Natural killer cell (primary cell): ENCODE measurements at regions not wholly inside any gene's neighbourhood (a gene's known extent, or its start where the extent isn't known, plus 50 kb on each side); places are given as distances from the start of the nearest gene placed in this dataset.

ENCODE experiments used
- ATAC-seq, 3 donors: fragments of 150-1000 bp in 2 of 3; fragments of 200-7000 bp in 1 of 3; cut with Tn5 transposase; 1 replicate in 1 of 3; 2 replicates in 2 of 3; pipeline ENCODE4 v1.10.0; 2021; ENCODE audit warnings: mild to moderate bottlenecking in 2 of 3, moderate library complexity in 2 of 3
- DNase-seq, 2 donors: peaks; one replicate each; pipeline versions ENCODE4 v3.0.0 to v3.0.0-alpha.2; 2013 to 2021; ENCODE audit warnings: mixed read lengths in 1 of 2
- H3K27ac ChIP-seq: one replicate; pipeline ENCODE4 v1.5.1; 2013; ENCODE audit warnings: mild to moderate bottlenecking, low read length
- H3K27me3 ChIP-seq: one replicate; pipeline ENCODE4 v1.6.1; 2013; ENCODE audit warnings: low read length; ENCODE audit not compliant: control insufficient read depth, insufficient read depth
- H3K36me3 ChIP-seq: one replicate; pipeline ENCODE4 v1.6.1; 2013; ENCODE audit warnings: low read length; ENCODE audit not compliant: control insufficient read depth, insufficient read depth
- H3K4me1 ChIP-seq: one replicate; pipeline ENCODE4 v1.6.1; 2013; ENCODE audit warnings: low read length; ENCODE audit not compliant: control insufficient read depth, insufficient read depth
- H3K4me3 ChIP-seq: one replicate; pipeline ENCODE4 v1.5.1; 2013; ENCODE audit warnings: low read length
- H3K9me3 ChIP-seq: one replicate; pipeline ENCODE4 v1.6.1; 2013; ENCODE audit warnings: low read length; ENCODE audit not compliant: control insufficient read depth, insufficient read depth
- H3K27ac Mint-ChIP-seq, 2 donors: one replicate each; pipeline ENCODE4 v1.8.0; 2022; ENCODE audit warnings: mild to moderate bottlenecking in 2 of 2, mixed read lengths in 2 of 2, moderate library complexity in 1 of 2
- H3K27me3 Mint-ChIP-seq, 2 donors: one replicate each; pipeline ENCODE4 v1.8.0; 2022; ENCODE audit warnings: low read depth in 2 of 2, mixed read lengths in 2 of 2
- H3K36me3 Mint-ChIP-seq: one replicate; pipeline ENCODE4 v1.8.0; 2022; ENCODE audit warnings: mixed read lengths
- H3K4me1 Mint-ChIP-seq, 2 donors: one replicate each; pipeline ENCODE4 v1.8.0; 2022; ENCODE audit warnings: mixed read lengths in 2 of 2
- H3K4me3 Mint-ChIP-seq: one replicate; pipeline ENCODE4 v1.8.0; 2022; ENCODE audit warnings: mild to moderate bottlenecking, moderate library complexity, mixed read lengths
- H3K9me3 Mint-ChIP-seq, 2 donors: one replicate each; pipeline ENCODE4 v1.8.0; 2022; ENCODE audit warnings: mixed read lengths in 2 of 2
- CTCF ChIP-seq: fragments of 200-600 bp; IDR thresholded peaks from one replicate; pipeline ENCODE4 v1.8.0; 2022; ENCODE audit warnings: antibody characterized with exemption
- WGBS: methylation state at CpG from one replicate; pipeline ENCODE4 v1.1.7; 2013; ENCODE audit warnings: missing lambda C conversion rate; ENCODE audit not compliant: insufficient coverage; 5-methylcytosine and 5-hydroxymethylcytosine counted together
- intact Hi-C: fragments of 100-400 bp; cut with micrococcal nuclease; formaldehyde crosslinking; loops from one replicate; pipeline ENCODE4 v1.14.2; 2022

DNA sequence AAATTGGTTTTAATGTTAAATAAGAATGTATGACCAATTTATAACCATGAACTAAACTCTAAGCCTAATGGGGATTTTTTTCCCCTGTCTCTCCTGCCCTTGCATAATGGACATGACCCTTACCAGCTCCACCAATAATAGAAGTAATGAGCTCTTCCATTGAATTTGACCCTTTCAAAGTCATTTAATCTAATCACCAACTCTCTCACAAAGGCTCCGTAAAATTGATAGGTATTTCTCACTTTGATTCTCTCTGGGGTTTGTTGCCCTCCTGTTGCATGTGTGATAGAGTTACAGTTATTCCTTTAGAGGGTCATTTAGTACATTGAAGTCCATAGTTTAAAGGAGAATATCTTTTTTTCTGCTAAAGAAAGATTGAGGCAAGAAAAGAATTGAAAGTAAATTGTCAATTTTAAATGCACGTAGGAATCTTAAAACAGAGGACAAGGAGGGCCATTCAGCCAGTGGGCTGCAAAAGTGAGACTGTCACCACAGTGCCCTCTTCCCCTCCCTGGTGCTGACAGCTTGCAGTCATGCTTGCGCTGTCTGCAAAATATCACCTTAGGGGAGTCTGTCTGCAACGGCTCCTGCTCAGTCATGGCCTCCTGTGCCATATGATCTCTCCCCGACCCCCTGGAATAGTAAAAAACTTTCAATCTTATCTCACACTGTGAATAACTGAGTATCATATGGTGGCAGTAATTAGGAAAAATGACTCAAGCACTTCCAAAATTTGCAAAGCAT, 307.5 kb upstream of the GNPDA2 start:
- Mint-ChIP-seq H3K27me3 (no peaks in the 10 kb centered on the region), H3K27ac (no peak overlapping the region), H3K9me3 (peaks cover 11 to 16% of the 10 kb centered on the region in 2 donors), H3K4me3 (no peak overlapping the region), H3K36me3 (peaks cover 4% of the 10 kb centered on the region), H3K4me1 (no peaks in the 10 kb centered on the region)
- Histone ChIP-seq H3K9me3 (no peaks in the 10 kb centered on the region), H3K27ac (no peak overlapping the region), H3K4me1 (no peaks in the 10 kb centered on the region), H3K27me3 (no peaks in the 10 kb centered on the region), H3K4me3 (no peak overlapping the region), H3K36me3 (no peaks in the 10 kb centered on the region)
- DNase-seq (no peak), ATAC-seq (no peak)
- 71% methylated on average over 4 of the region's 5 CpGs for WGBS
- TF ChIP-seq CTCF, result no peak
- intact Hi-C loops, result no loop called here

- TF ChIP-seq CTCF, result no peak
- Histone ChIP-seq H3K27ac (no peak overlapping the region), H3K4me1 (no peaks in the 10 kb centered on the region), H3K36me3 (no peaks in the 10 kb centered on the region), H3K27me3 (no peaks in the 10 kb centered on the region), H3K9me3 (no peaks in the 10 kb centered on the region), H3K4me3 (no peak overlapping the region)
- Mint-ChIP-seq H3K4me1 (no peaks in the 10 kb centered on the region), H3K9me3 (peaks cover 16 to 20% of the 10 kb centered on the region in 2 donors), H3K4me3 (no peak overlapping the region), H3K27ac (no peak overlapping the region), H3K36me3 (no peaks in the 10 kb centered on the region), H3K27me3 (no peaks in the 10 kb centered on the region)
- intact Hi-C loops, result no loop called here
- WGBS, result 94% methylated on average over 1 of the region's 1 CpG
- no peak for ATAC-seq
- no peak for DNase-seq
These were observed 303.7 kb upstream of the GNPDA2 start for GRCh38 chr4:45030059-45030458.

GRCh38 chr4:45007508-45007907, 281.2 kb upstream of the GNPDA2 start:
- Histone ChIP-seq H3K9me3 (peaks cover 3% of the 10 kb centered on the region), H3K27ac (no peak overlapping the region), H3K36me3 (no peaks in the 10 kb centered on the region), H3K4me3 (no peak overlapping the region), H3K27me3 (no peaks in the 10 kb centered on the region), H3K4me1 (no peaks in the 10 kb centered on the region)
- peaks cover 7% of the 10 kb centered on the region for H3K36me3 Mint-ChIP-seq
- ATAC-seq (no peak), DNase-seq (no peak)
- no peak for TF ChIP-seq CTCF
- intact Hi-C loops, result no loop called here
- no peaks in the 10 kb centered on the region for H3K27me3 Mint-ChIP-seq
- H3K4me1 Mint-ChIP-seq, result no peaks in the 10 kb centered on the region
- H3K9me3 Mint-ChIP-seq, result peaks cover 12 to 20% of the 10 kb centered on the region in 2 donors
- H3K27ac Mint-ChIP-seq, result no peak overlapping the region
- WGBS, result 93% methylated on average over 2 of the region's 3 CpGs
- no peak overlapping the region for H3K4me3 Mint-ChIP-seq

- no peak for ATAC-seq
- H3K4me3 ChIP-seq, result no peak overlapping the region
- Mint-ChIP-seq H3K27me3 (no peaks in the 10 kb centered on the region), H3K4me3 (no peak overlapping the region), H3K9me3 (peaks cover 14 to 20% of the 10 kb centered on the region in 2 donors), H3K36me3 (peaks cover 7% of the 10 kb centered on the region), H3K4me1 (no peaks in the 10 kb centered on the region), H3K27ac (no peak overlapping the region)
- H3K27ac ChIP-seq, result no peak overlapping the region
- no peaks in the 10 kb centered on the region for H3K27me3 ChIP-seq
- H3K4me1 ChIP-seq, result no peaks in the 10 kb centered on the region
- intact Hi-C loops, result no loop called here
- H3K9me3 ChIP-seq, result peaks cover 3% of the 10 kb centered on the region
- no peaks in the 10 kb centered on the region for H3K36me3 ChIP-seq
- no peak for TF ChIP-seq CTCF
- DNase-seq, result no peak
These were observed 279.7 kb upstream of the GNPDA2 start for GRCh38 chr4:45006078-45006477.
